ENCODE measurements at regions not wholly inside any gene's neighbourhood (a gene's known extent, or its start where the extent isn't known, plus 50 kb on each side); places are given as distances from the start of the nearest gene placed in this dataset.

DNA sequence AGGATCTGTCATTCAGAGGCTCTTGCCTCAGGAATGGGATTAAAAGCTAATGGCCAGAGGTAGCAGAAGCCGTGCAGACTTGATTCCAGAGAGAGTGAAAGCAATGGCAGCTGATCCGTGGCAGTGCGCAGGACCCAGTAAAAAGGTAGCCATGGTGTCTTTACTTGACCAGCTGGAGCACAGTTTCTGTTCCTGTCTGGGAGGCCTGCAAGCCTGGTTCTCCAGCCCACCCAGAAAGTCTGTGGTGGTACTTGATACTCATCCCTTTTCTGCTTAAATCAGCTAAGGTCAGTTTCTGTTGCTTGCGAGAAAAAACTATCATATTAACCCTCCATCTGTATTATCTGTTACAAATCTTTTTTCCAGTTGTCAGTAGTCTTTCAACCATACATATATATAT, 86.7 kb downstream of the RPS6KA4 start:
- no CpG with 5 or more reads among the region's 4 CpGs for WGBS (ENCODE audit: insufficient coverage, insufficient read length)
- H3K27me3 ChIP-seq (ENCODE audit: control insufficient read depth, insufficient read depth, low read length): no peaks in the 10 kb centered on the region
- no peaks in the 10 kb centered on the region for H3K36me3 ChIP-seq (ENCODE audit: control insufficient read depth, insufficient read depth, low read length)
- no peaks in the 10 kb centered on the region for H3K9me3 ChIP-seq (ENCODE audit: control insufficient read depth, insufficient read depth, low read length)
- no peak overlapping the region for H3K4me3 ChIP-seq (ENCODE audit: low read length)
- DNase-seq (ENCODE audit: low read depth, low spot score): no peak
- peaks cover 2% of the 10 kb centered on the region; the same call in 1 of the 2 replicates for H3K4me1 ChIP-seq (ENCODE audit: control insufficient read depth, insufficient read depth, low read length)
- H3K27ac ChIP-seq (ENCODE audit: low read length): no peak overlapping the region

DNA sequence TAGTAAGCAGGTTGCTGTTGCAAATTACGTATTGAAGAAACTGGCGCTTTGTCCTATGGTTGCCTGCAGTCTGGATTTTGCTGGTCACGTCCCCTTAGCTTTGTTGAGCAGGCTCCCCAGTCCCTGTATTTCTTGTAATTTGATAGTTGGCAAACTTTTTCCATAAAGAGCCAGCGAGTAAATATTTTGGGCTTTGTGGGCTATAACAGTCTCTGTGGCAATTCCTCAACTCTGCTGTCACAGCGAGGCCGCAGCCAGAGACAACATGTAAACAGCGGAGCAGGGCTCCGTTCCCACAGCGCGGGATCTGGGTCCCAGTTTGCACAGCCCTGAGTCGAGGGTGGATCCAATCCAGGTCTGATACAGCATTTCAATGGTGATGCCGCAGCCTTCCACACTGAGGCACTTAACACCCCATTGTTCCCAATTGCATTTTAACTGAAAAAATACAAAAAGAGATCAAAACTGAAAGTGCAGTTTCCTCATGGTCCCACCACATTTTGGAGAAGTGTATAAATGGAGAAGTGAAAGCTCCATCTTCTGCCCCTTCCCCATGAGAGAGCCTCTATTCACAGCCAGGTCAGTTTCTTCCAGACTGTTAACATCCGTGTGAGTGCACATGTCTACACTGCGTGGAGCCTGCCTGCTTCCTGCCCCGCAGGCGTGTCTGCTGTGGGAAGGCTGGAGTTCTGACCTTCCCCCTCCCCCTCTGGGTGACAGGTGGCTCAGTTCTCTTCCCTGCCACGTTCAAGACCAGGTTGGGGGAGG, 89.1 kb downstream of the RPS6KA4 start:
- no CpG with 5 or more reads among the region's 17 CpGs for WGBS (ENCODE audit: insufficient coverage, insufficient read length)
- Histone ChIP-seq H3K4me3 (ENCODE audit: low read length) (no peak overlapping the region), H3K27ac (ENCODE audit: low read length) (no peak overlapping the region), H3K4me1 (ENCODE audit: control insufficient read depth, insufficient read depth, low read length) (peaks cover 2% of the 10 kb centered on the region; the same call in 1 of the 2 replicates), H3K36me3 (ENCODE audit: control insufficient read depth, insufficient read depth, low read length) (no peaks in the 10 kb centered on the region), H3K9me3 (ENCODE audit: control insufficient read depth, insufficient read depth, low read length) (no peaks in the 10 kb centered on the region), H3K27me3 (ENCODE audit: control insufficient read depth, insufficient read depth, low read length) (no peaks in the 10 kb centered on the region)
- DNase-seq (ENCODE audit: low read depth, low spot score): no peak

- no peak for DNase-seq (ENCODE audit: low read depth, low spot score)
- peaks cover 2% of the 10 kb centered on the region; the same call in 1 of the 2 replicates for H3K4me1 ChIP-seq (ENCODE audit: control insufficient read depth, insufficient read depth, low read length)
- no peaks in the 10 kb centered on the region for H3K36me3 ChIP-seq (ENCODE audit: control insufficient read depth, insufficient read depth, low read length)
- no peak overlapping the region for H3K27ac ChIP-seq (ENCODE audit: low read length)
- H3K9me3 ChIP-seq (ENCODE audit: control insufficient read depth, insufficient read depth, low read length): no peaks in the 10 kb centered on the region
- H3K27me3 ChIP-seq (ENCODE audit: control insufficient read depth, insufficient read depth, low read length): no peaks in the 10 kb centered on the region
- no CpG with 5 or more reads among the region's 37 CpGs for WGBS (ENCODE audit: insufficient coverage, insufficient read length)
- peak overlapping the region; percentile 20; the same call in 1 of the 2 replicates for H3K4me3 ChIP-seq (ENCODE audit: low read length)
These were observed 89.8 kb downstream of the RPS6KA4 start for GRCh38 chr11:64448599-64449380.

GRCh38 chr11:64449381-64450167, 90.6 kb downstream of the RPS6KA4 start:
- DNase-seq (ENCODE audit: low read depth, low spot score): peak; percentile 66
- no peaks in the 10 kb centered on the region for H3K9me3 ChIP-seq (ENCODE audit: control insufficient read depth, insufficient read depth, low read length)
- no peaks in the 10 kb centered on the region for H3K36me3 ChIP-seq (ENCODE audit: control insufficient read depth, insufficient read depth, low read length)
- no CpG with 5 or more reads among the region's 31 CpGs for WGBS (ENCODE audit: insufficient coverage, insufficient read length)
- H3K4me3 ChIP-seq (ENCODE audit: low read length): peak overlapping the region; percentile 20; the same call in 1 of the 2 replicates
- peaks cover 2% of the 10 kb centered on the region; the same call in 1 of the 2 replicates for H3K4me1 ChIP-seq (ENCODE audit: control insufficient read depth, insufficient read depth, low read length)
- H3K27me3 ChIP-seq (ENCODE audit: control insufficient read depth, insufficient read depth, low read length): no peaks in the 10 kb centered on the region
- H3K27ac ChIP-seq (ENCODE audit: low read length): no peak overlapping the region

DNA sequence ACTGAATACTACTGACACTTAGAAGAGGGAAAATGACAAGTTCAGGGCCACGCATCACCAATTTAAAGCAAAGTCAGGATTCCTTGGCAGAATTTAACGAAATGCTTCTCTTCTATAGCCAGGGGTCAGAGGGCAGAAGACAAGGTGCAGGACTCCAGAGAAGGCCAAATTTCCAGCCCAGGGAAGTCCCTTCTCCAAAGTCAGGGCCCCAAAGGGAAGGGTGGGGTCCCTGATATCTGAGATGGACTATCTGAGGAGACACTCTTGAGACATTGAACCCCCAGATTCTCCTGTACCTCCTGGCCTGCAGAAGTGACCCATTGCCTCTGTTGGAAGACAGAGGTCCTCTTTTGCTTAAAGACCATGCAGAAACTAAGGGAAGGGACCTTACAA, 91.2 kb downstream of the RPS6KA4 start:
- Histone ChIP-seq H3K4me3 (ENCODE audit: low read length) (no peak overlapping the region), H3K4me1 (ENCODE audit: control insufficient read depth, insufficient read depth, low read length) (peaks cover 2% of the 10 kb centered on the region; the same call in 1 of the 2 replicates), H3K27ac (ENCODE audit: low read length) (no peak overlapping the region), H3K27me3 (ENCODE audit: control insufficient read depth, insufficient read depth, low read length) (no peaks in the 10 kb centered on the region), H3K36me3 (ENCODE audit: control insufficient read depth, insufficient read depth, low read length) (no peaks in the 10 kb centered on the region), H3K9me3 (ENCODE audit: control insufficient read depth, insufficient read depth, low read length) (no peaks in the 10 kb centered on the region)
- no peak for DNase-seq (ENCODE audit: low read depth, low spot score)
- no CpG with 5 or more reads among the region's 2 CpGs for WGBS (ENCODE audit: insufficient coverage, insufficient read length)

DNA sequence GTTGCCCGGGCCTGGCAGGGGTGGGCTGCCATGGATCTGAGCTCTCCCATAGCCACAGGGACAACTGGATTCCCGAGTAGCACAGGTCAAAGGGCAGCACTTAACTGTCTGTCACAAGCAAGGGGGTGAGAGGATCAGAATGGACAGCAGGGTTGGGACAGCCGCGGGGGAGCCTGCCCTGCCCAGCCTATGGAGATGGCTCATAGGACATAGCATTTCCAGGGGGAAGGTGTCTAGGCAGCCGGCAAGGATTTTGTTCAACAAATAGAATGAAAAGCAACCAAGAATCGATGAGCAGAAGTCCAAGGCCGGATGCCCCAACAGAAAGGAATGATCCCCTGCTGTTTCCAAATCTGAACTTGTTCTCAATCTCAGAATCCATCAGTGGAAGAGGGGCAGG, 92.9 kb downstream of the RPS6KA4 start:
- Histone ChIP-seq H3K4me3 (ENCODE audit: low read length) (no peak overlapping the region), H3K27ac (ENCODE audit: low read length) (no peak overlapping the region), H3K27me3 (ENCODE audit: control insufficient read depth, insufficient read depth, low read length) (no peaks in the 10 kb centered on the region), H3K36me3 (ENCODE audit: control insufficient read depth, insufficient read depth, low read length) (no peaks in the 10 kb centered on the region), H3K9me3 (ENCODE audit: control insufficient read depth, insufficient read depth, low read length) (no peaks in the 10 kb centered on the region), H3K4me1 (ENCODE audit: control insufficient read depth, insufficient read depth, low read length) (peaks cover 2% of the 10 kb centered on the region; the same call in 1 of the 2 replicates)
- WGBS (ENCODE audit: insufficient coverage, insufficient read length): no CpG with 5 or more reads among the region's 7 CpGs
- DNase-seq (ENCODE audit: low read depth, low spot score): no peak

GRCh38 chr11:64453466-64453865, 94.5 kb downstream of the RPS6KA4 start:
- no CpG with 5 or more reads among the region's 1 CpG for WGBS (ENCODE audit: insufficient coverage, insufficient read length)
- H3K27me3 ChIP-seq (ENCODE audit: control insufficient read depth, insufficient read depth, low read length): no peaks in the 10 kb centered on the region
- no peak overlapping the region for H3K4me3 ChIP-seq (ENCODE audit: low read length)
- H3K9me3 ChIP-seq (ENCODE audit: control insufficient read depth, insufficient read depth, low read length): no peaks in the 10 kb centered on the region
- H3K4me1 ChIP-seq (ENCODE audit: control insufficient read depth, insufficient read depth, low read length): no peaks in the 10 kb centered on the region
- H3K27ac ChIP-seq (ENCODE audit: low read length): no peak overlapping the region
- no peaks in the 10 kb centered on the region for H3K36me3 ChIP-seq (ENCODE audit: control insufficient read depth, insufficient read depth, low read length)
- no peak for DNase-seq (ENCODE audit: low read depth, low spot score)

DNA sequence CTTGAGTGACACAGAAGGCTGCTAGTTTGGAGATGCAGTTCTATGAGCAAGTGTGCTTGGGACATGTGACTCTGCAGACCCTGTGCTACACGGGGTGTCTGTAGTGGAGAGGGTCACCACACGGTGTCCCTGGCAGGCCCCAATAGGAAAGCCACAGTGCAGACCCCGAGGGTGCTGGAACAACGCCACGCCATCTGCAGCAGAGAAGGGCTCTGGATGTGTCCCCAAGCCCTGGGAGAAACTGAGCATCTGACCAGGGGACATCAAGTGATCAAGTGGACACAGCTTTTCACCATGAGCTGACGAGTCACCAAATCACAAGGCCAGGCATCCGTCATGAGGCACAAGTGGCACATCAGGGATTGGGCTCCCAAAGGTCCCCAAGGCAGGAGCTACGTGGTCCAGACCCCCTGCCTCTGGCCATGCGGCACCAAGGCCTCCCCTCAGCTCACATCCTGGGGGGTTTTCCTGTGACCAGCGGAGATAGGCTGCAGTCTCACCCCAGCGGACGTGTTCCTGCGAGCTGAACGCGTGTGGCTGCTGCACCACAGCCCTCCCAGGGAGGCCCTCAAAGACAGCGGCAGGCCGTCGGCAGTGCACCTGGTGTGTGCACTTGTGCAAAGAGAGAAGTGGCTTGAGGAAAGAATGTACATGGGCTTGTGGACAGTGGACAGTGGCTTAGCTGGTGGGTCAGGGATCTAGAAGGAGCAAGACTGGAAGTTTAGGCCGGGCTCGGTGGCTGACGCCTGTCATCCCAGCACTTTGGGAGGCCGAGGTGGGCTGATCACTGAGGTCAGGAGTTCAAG, 96.7 kb downstream of the RPS6KA4 start:
- H3K4me1 ChIP-seq (ENCODE audit: control insufficient read depth, insufficient read depth, low read length): no peaks in the 10 kb centered on the region
- no CpG with 5 or more reads among the region's 22 CpGs for WGBS (ENCODE audit: insufficient coverage, insufficient read length)
- H3K27me3 ChIP-seq (ENCODE audit: control insufficient read depth, insufficient read depth, low read length): no peaks in the 10 kb centered on the region
- no peak overlapping the region for H3K4me3 ChIP-seq (ENCODE audit: low read length)
- no peak overlapping the region for H3K27ac ChIP-seq (ENCODE audit: low read length)
- H3K36me3 ChIP-seq (ENCODE audit: control insufficient read depth, insufficient read depth, low read length): no peaks in the 10 kb centered on the region
- no peak for DNase-seq (ENCODE audit: low read depth, low spot score)
- no peaks in the 10 kb centered on the region for H3K9me3 ChIP-seq (ENCODE audit: control insufficient read depth, insufficient read depth, low read length)

DNA sequence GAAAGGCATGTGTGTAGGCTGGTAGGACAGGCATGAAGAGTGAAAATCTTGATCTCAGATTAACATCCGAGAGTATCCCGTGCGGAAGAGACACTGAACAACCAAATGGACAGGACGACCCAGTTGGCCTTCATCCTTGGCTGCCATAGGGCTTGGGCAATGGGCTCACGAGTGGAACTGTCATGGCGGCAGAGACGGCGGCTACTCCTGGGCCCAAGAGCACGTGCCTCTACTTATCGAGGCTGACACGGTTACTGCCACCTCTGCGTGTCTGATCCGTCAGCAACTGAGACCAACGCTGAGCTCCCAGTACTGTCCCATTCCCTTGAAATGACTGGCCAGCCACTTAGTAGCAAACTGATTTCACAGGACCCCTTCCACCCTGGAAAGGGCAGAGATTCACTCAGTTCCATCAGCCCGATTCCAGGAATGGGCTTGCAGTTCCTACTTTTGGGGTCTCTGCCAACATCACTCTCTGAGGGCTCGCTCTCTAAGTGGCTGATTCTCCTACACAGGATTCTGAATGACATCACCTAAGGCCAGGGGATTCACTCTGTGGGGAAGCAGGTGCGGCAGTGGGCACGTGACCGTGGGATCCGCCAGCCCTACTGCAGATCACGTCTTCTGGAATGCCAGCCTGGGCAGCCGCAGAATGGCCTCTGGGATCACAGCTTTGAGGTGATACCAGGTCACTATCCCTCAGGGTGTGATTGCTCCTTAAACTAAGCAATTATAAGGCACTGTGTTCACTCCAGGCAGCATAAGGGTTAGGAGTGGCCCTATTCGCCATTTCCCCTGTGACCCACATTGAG, 97.8 kb downstream of the RPS6KA4 start:
- H3K9me3 ChIP-seq (ENCODE audit: control insufficient read depth, insufficient read depth, low read length): peaks cover 1% of the 10 kb centered on the region; the same call in 1 of the 2 replicates

More for the DNA sequence above, 97.8 kb downstream of the RPS6KA4 start:
- H3K27me3 ChIP-seq (ENCODE audit: control insufficient read depth, insufficient read depth, low read length): no peaks in the 10 kb centered on the region
- H3K4me3 ChIP-seq (ENCODE audit: low read length): no peak overlapping the region
- no peak for DNase-seq (ENCODE audit: low read depth, low spot score)
- WGBS (ENCODE audit: insufficient coverage, insufficient read length): no CpG with 5 or more reads among the region's 23 CpGs
- H3K36me3 ChIP-seq (ENCODE audit: control insufficient read depth, insufficient read depth, low read length): no peaks in the 10 kb centered on the region
- no peaks in the 10 kb centered on the region for H3K4me1 ChIP-seq (ENCODE audit: control insufficient read depth, insufficient read depth, low read length)
- no peak overlapping the region for H3K27ac ChIP-seq (ENCODE audit: low read length)
